Glomerular endothelial cell (primary cell): ENCODE measurements at regions not wholly inside any gene's neighbourhood (a gene's known extent, or its start where the extent isn't known, plus 50 kb on each side); places are given as distances from the start of the nearest gene placed in this dataset.
A peak's percentile ranks its signal among the peaks of the same experiment; 100 is the strongest.

Experiments
- DNase-seq: peaks from one replicate; pipeline ENCODE4 v3.0.0-alpha.2; 2011; ENCODE audit warnings: low read depth, low spot score; ENCODE audit errors: extremely low read depth

GRCh38 chr10:28082885-28083284 is 84.0 kb upstream of the ODAD2 start:
- DNase-seq = no peak

DNA sequence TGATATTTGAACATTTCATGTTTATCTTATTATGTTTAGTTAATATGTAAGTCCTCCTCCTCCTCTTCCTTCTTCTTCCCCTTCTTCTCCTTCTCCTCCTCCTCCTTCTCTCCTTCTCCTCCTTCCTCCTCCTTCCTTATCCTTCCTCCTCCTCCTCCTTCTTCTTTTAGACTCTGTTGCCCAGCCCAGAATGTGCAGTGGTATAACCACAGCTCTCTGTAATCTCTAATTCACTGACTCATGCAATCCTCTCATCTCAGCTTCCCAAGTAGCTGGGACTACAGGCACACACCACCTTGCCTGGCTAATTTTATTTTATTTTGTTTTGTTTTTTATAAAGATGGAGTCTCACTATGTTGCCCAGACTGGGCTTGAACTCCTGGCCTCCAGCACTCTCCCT is 83.4 kb upstream of the ODAD2 start:
- no peak for DNase-seq

GRCh38 chr10:28077889-28078288 is 79.0 kb upstream of the ODAD2 start:
- DNase-seq = no peak

DNA sequence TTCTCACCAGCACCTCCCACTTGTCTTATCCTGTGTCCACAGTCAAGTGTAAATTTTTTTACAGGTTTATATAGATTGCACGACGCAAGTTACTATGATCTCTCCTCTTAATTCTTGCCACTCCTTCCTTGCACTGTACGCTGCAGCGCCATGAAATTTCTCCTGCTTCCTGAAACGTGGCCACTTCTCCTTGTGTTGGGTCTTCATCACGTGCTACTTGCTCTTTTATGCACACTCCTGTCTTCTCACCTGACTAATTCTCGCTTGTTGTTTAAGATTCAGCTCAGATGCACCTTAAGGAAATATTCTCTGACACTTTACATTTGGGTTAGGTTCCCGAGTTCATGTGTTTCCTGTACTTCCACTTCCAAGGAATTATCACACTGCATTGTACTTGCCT is 76.5 kb upstream of the ODAD2 start:
- DNase-seq = no peak

- DNase-seq = no peak
These were observed 73.7 kb upstream of the ODAD2 start for GRCh38 chr10:28072573-28072972.

DNA sequence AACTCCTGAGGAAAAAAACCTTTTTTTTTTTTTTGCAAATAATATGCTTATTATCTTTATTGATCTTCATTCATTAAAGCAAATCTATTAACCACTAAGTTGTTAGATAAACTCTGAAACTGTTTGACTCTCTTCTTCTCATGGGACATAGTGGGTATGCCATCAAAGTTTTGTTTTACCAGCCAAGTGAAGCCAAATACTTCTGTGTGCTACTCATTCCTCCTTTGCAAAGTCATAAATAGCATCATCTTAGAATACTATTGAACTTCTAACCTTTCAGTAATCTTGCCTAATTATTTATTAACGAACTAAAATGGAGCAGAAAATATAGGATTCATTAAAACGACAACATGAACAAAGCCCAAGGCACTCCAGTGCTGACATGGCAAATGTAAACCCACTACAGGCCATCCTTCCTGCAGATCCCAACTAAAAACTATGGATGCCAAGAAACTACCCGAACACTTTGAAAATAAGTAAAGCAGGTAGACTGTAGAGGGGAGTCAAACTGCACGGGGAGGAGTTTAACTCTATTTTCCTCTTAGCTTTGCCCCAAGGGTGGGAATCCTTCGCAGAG is 61.2 kb upstream of the ODAD2 start:
- DNase-seq = no peak

DNA sequence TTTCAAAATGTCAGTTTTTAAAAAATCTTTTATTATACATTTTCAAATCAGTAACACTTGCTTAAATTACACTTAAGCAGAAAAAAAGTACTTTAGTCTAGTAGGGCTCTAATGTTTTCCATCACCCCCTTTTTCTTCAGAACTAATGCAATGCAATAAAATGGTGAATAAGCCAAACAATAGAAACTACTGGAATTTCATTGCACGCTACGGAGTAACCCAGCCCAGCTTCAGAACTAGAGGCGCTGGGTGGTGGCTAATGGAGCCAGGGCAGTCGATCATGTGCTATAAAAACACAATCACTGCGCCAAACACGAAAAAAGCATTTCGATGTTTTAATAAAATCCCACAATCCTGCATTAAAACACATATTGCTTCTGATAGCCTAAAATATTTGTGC is 59.9 kb upstream of the ODAD2 start:
- DNase-seq = no peak

DNA sequence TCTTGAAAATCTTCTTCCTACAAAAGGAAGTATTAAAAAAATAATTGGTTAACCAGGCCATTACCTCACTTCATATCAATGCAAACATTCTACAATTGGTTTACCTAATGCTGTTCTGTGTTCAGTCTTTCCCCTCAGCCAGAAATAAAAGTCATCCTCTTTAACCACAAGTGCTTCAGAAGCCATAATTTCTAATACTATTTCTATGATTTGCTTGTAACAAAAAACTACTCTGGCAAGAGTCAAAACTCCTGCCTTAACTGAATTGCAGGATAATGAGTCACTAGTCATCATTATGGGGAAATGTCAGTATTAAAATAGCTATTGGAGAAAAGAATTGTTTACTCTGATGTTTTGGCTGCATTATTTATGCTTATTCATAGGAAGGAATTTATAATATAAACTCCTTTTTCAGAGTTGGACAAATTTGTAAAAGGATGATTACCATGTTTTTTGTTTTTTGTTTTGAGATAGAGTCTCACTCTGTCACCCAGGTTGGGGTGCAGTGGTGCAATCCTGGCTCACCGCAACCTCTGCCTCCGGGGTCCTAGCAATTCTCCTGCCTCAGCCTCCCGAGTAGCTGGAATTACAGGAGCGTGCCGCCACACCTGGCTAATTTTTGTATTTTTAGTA is 55.5 kb upstream of the ODAD2 start:
- DNase-seq = peak; percentile 7

- no peak for DNase-seq
These were observed 50.4 kb upstream of the ODAD2 start for GRCh38 chr10:28049286-28049685.
